Suppressor macrophage treated with lipopolysaccharide for 1 hour (primary cell): ENCODE measurements at regions not wholly inside any gene's neighbourhood (a gene's known extent, or its start where the extent isn't known, plus 50 kb on each side); places are given as distances from the start of the nearest gene placed in this dataset.
"Not testable (repeated sequence)": the region's sequence is repeated elsewhere in the genome, so short reads cannot be mapped to it uniquely, and the experiment has no call there.

Source experiments
- DNase-seq, 3 donors: peaks; one replicate each; pipeline ENCODE4 v3.0.0-alpha.2; 2020 to 2022

DNA sequence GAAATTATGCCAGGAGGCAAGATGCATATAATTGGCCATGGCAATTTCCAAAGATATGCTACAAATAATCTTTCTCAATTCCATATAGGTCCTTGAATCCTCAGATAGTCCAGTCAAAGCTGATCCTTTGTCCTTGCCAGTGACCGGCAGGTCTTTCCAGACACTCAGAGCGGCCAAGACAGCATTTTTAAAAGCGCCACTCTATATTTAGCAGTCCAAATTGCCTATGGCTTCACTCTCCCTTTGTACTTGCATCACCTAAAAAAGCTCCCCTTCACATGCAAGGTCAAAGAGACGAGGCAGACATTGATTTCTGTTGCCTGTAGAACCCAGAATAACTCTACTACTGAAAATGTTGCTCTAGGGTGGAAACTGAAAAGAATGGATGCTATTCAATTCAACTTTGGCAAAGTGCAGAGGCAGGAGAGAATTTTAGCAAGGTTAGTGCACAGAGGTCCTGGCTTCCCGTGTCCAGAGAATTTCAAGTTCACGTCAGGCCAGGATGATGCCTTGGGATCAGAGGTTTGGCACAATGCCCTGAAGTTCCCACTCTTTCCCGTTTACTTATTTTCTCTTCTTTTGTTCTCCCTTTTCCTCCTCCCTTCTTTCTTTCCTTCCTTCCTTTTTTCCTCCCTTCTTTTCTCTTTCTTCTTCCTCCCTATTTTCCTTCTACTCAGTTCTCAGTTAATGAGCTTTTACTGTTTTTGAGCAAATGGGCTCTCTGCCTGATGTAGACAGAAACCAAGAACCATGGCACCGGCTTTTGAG, 108.5 kb downstream of the KCNK1 start:
- DNase-seq: no peak

DNA sequence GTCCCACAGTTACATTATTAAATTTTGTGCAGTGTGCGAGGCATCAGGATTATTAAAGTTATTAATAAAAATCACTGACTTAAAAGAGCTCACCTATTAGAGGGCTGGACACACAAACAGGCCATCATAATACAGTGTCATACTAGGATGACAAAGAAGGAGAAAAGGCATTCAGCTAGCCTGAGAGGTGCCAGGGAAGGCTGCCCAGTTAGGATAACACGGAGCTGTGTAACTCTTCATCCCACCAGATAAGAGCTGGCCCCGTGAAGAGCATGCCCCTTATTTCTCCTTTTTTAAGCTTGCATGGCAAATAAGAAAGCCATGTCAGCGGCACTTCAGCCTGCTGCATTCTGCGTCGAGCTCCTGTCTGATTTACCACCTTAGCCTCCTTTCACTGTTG, 109.5 kb downstream of the KCNK1 start:
- no peak for DNase-seq

GRCh38 chr1:233724131-233724631, 110.3 kb downstream of the KCNK1 start:
- not testable (repeated sequence) for DNase-seq

DNA sequence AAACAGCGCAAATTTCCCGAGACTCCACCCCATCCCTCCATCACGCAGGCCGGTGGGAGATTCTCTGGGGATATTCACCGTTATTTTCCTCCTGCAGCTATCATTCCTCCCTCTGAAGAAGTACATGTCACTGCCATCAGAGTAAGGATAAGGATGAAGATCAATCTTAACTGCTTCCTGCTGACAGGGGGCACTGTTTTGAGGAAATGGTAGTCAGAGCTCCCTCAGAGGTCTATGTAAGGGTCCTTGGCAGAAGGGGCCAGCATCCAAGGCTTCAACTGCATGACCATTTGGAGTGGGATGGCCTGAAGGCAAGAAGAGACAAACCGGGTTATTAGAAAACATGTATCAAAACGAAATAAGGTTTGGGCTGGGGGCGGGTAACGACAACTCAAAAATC, 111.5 kb downstream of the KCNK1 start:
- no peak for DNase-seq

GRCh38 chr1:233728721-233729120, 114.8 kb downstream of the KCNK1 start:
- no peak for DNase-seq

DNA sequence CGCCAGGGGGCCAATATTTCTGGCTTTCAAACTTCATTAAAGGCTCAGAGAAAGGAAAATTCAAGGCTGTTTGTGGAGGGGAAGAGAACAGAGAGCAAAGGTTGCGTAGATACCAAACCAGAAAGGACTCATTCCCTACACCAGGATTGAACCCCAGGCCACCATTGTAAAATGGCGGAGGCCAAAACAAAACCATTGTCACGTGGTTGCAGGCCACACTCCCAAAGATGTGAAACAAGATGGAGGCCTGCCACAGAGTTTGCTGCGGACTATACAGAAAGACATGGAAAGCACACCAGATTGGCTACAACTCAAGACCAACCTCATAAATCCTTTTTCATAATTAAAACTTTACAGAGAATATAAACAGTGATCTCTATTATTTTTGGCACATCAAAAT, 116.5 kb downstream of the KCNK1 start:
- DNase-seq: no peak

DNA sequence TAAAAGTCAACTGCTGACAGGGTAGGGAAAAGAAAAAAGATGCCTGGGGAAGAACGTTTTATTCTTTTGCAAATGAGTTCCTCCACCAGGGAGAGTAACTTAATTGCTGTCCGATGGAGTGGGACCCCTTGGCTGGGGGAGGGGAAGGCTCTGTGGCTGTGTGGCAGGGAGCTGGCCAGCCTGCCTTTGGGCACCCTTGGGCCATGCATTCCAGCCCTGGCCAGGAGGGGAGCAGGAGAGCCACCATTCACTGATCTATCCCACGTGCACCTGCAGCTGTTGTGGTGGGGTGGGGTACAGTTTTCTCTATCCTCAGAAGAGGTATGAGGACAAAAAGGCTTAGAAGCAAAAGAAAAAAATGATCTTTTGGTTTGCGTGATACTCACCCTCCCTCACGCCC, 116.9 kb downstream of the KCNK1 start:
- DNase-seq: no peak

DNA sequence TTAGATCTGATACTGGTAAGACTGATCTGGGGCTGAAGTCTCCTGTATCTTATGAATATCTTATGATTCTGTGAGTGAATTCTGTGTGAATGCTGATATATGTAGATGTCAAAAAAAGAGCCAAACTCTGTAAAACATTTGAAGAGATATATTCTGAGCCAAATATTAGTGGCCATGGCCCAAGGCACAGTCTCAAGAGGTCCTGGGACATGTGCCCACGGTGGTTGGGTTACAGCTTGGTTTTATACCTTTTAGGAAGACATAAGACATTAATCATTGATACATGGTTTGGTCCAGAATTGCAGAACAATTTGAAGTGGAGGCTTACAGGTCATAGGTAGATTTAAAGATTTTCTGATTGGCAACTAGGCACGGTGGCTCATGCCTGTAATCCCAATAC, 118.3 kb downstream of the KCNK1 start:
- DNase-seq: no peak

DNA sequence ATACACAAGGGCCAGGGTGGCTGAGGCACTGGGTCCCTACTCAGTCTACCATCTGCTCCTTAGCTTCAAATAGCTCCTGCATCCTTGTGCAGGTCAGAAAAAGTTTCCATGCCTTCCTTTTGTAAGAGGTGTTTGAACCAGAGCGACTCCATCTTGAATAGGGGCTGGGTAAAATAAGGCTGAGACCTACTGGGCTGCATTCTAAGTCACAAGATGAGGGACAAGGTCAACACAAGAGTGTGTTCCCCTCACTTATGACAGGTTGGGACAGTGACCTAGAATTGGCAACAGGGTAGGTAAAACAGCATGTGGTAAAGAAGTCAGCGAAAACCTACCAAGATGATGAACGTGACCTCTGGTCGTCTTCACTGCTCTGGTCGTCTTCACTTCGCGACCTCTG, 120.5 kb downstream of the KCNK1 start:
- DNase-seq: no peak

DNA sequence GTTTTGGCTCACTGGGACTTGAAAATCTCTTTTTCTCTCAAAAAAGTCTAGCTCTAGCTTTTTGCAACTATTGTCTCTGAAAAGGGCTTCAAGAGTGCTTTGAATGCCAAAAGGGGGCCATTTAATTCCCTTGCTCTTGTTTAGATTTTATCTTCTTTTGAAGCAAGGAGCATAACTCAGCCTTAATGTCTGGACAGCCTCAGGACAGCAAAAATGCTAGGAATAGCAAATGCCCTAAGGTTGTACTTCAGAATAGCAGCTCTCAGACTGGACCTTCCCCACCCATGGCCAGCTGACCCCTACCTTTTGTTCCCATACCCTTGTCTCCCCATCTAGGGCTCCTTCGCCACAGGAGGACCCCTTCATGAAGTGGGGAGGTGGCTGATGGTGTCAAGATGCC, 121.4 kb downstream of the KCNK1 start:
- no peak for DNase-seq

DNA sequence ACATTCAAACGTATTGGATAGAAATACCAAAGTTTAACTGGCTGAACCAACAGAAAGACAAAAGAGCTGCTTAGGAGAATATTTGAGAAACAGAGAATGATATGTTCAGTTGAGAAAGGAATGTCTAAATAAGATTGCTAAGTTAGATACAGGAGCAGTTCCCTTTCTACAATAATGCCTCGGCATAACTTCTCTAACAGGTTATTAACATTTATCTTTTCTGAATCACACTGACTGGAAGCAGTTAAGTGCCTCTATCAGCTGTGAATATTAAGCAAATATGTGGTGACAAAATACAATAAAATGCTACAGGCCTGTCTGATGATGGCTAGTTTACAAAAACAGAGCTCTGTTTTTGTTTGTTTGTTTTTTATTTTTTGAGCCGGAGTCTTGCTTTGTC, 121.9 kb downstream of the KCNK1 start:
- DNase-seq: no peak

DNA sequence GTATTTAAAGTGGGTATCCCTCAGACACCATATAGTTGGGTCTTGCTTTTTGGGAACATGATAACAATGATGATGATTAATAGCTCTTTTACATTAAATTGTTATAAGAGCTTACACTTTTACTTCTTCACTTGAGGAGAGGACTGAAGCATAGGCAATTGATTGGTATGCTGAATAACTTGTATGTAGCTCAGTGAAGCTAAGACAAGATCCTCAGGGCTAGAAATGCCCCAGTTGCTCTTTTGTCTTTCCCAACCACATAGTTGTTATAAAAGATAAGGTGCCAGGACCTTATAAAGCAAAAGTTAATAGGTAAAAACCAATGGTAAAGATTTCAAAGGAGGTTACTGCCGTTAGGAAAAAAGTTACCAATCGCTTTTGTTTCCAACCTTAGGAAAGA, 123.4 kb downstream of the KCNK1 start:
- no peak for DNase-seq

- DNase-seq: no peak
Observed at GRCh38 chr1:233738396-233738795, 124.5 kb downstream of the KCNK1 start.

GRCh38 chr1:233738850-233739249, 124.9 kb downstream of the KCNK1 start:
- DNase-seq: no peak

- DNase-seq: no peak
Observed at GRCh38 chr1:233744779-233745513, 131.0 kb downstream of the KCNK1 start.

DNA sequence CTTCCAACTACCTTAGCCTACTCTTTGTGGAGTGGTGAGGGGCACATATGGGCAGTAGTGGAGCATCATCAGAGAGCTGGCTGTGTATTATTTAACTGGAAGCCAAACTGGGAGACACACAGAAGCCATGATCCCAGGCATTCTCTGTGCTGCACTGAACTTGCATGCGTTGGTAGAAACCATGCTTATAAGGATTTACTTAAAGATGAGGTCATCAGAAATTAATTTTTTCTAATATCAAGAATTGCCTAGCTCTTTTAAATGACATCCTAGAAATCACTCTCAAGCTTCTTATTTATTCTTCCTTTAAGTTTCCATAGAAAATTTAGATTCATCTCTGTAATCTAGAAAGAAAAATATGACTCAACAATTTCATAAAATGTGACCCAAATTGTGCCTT, 136.2 kb downstream of the KCNK1 start:
- no peak for DNase-seq

DNA sequence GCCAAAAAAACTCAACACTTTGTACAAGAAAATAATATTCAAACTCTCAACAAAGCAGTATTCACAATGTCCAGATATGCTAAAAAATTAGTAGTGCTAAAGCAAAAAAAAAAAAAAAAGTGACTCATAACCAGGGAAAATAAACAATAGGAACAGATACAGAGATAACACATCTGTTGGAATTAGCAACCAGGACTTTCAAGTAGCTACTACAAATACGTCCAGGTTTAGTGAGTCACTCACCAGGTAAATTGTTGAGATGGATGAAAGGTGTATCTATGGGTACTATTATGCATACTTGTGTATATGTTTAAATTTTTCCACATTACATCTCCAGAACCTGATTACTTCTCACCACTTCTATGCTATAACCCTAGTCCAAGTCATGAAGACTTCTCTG, 144.8 kb upstream of the SLC35F3 start:
- no peak for DNase-seq

GRCh38 chr1:233764304-233764703, 140.2 kb upstream of the SLC35F3 start:
- DNase-seq: not testable (repeated sequence)

GRCh38 chr1:233777566-233777965, 126.9 kb upstream of the SLC35F3 start:
- no peak for DNase-seq

GRCh38 chr1:233780049-233780448, 124.4 kb upstream of the SLC35F3 start:
- no peak for DNase-seq

DNA sequence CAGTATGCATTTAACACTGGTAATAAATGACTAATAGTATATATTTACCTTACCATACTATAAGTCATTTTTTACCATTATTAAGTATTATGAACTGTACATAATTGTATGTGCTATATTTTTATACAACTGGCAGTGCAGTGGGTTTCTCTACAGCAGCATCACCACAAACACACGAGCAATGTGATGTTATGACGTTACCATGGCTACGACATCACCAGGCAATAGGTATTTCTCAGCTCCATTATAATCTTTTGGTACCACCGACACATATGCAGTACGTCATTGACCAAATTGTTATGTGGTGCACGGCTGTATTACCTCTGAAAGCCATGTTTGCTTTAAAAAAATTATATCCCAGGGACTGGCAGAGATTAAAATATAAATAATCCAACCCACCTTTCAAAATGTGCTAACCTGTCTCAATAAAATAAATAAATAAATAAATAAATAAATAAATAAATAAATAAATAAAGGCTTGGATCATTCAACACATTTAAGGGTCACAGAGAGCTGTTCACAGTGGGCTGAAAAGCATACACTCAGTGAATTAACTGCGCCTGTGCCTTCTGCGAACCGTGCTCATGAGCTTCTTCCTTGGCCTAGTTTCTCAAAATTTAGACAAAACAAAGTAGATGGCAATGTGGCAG, 121.4 kb upstream of the SLC35F3 start:
- no peak for DNase-seq

DNA sequence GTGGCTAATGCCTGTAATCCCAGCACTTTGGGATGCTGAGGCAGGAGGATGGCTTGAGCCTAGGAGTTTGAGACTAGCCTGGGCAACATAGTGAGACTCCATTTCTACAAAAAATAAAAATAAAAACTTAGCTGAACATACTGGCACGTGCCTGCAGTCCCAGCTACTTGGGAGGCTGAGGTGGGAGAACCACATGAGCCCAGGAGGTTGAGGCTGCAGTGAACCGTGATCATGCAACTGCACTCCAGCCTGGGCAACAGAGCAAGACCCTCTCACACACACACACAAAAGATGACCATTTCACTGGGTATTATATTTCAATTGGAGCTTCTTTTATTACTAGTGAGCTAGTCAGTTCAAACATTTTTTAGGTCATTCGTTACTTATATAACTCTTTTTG, 116.9 kb upstream of the SLC35F3 start:
- no peak for DNase-seq

- DNase-seq: no peak
Observed at GRCh38 chr1:233788687-233789086, 115.8 kb upstream of the SLC35F3 start.

GRCh38 chr1:233790121-233790520, 114.4 kb upstream of the SLC35F3 start:
- no peak for DNase-seq
